GM12801 (cell line): ENCODE measurements at regions not wholly inside any gene's neighbourhood (a gene's known extent, or its start where the extent isn't known, plus 50 kb on each side); places are given as distances from the start of the nearest gene placed in this dataset.

Experiments
- CTCF ChIP-seq: IDR thresholded peaks from one replicate; pipeline ENCODE4 v1.5.1; 2011; ENCODE audit warnings: control low read depth; ENCODE audit not compliant: insufficient read length; ENCODE audit errors: extremely low read depth

- no peak for TF ChIP-seq CTCF
Measured at GRCh38 chr14:22489957-22490950, 98.8 kb downstream of the DAD1 start.

GRCh38 chr14:22489244-22489545 is 99.8 kb downstream of the DAD1 start:
- TF ChIP-seq CTCF, result no peak

GRCh38 chr14:22488522-22489243 is 100.3 kb downstream of the DAD1 start:
- TF ChIP-seq CTCF, result no peak

- no peak for TF ChIP-seq CTCF
Measured at GRCh38 chr14:22487941-22488340, 101.1 kb downstream of the DAD1 start.

- TF ChIP-seq CTCF, result no peak
Measured at GRCh38 chr14:22487401-22487800, 101.6 kb downstream of the DAD1 start.

GRCh38 chr14:22486675-22487074 is 102.3 kb downstream of the DAD1 start:
- no peak for TF ChIP-seq CTCF

GRCh38 chr14:22485649-22486048 is 103.4 kb downstream of the DAD1 start:
- TF ChIP-seq CTCF, result no peak
